ENCODE measurements at regions not wholly inside any gene's neighbourhood (a gene's known extent, or its start where the extent isn't known, plus 50 kb on each side); places are given as distances from the start of the nearest gene placed in this dataset.

- no peak for DNase-seq
Observed at GRCh38 chr18:66825347-66825746, 221.5 kb upstream of the CDH19 start.

- no peak for DNase-seq
Observed at GRCh38 chr18:66819235-66819634, 215.3 kb upstream of the CDH19 start.

DNA sequence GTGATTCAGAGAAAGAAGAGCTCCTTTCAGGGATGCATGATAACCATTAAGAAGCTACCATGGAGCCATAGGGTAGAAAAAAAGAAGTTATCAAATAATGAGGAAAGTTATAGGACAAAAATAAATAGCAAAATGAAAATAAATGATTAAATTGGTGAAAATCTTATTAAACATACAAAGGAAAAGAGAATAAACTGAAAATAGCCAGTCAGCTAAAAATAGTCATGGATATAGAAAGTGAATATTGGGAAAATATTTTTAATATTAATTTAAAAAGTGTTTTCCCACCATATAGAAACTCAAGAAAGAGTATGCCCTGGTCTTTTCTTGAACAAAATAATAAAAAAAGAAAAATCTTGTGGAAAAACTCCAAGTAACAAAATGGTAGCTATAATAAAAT lies 209.2 kb upstream of the CDH19 start:
- DNase-seq, result no peak

GRCh38 chr18:66795051-66795450 lies 191.2 kb upstream of the CDH19 start:
- no peak for DNase-seq

DNA sequence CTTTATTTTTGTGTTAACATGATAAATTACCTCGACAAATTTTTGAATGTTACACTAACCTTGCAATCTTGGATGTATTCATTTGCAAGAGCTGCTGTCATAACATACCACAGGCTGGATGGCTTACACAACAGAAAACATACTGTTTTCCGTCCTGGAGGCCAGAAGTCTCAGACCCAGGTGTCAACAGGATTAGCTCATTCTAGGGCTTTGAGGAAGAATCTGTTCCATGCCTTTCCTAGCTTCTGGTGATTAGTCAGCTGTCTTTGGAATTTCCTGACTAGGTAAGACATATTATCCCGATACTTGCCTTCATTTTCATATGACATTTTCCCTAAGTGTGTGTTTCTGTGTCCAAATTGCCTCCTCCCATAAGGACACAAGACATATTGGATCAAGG lies 188.6 kb upstream of the CDH19 start:
- DNase-seq, result no peak

DNA sequence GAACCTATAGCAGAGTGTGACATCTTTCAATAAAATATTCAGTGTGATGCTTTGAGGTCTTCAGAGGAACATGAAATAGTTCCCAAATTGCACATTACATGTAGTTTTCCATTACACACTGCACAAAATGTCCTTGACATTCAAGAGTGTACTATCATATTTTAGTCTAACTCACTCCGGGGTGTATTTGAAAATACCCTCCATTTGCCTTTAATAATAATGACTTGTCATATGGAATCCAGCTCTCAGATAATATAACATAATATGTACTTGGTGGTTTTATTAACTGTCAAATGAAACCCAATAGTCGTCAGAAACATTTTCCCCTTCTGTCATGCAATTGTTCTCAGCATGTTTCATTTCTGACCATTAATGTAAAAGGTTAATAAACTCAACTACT lies 176.7 kb upstream of the CDH19 start:
- DNase-seq, result no peak

- no peak for DNase-seq
Observed at GRCh38 chr18:66778048-66778447, 174.2 kb upstream of the CDH19 start.

- DNase-seq, result no peak
Observed at GRCh38 chr18:66769375-66769774, 165.5 kb upstream of the CDH19 start.

DNA sequence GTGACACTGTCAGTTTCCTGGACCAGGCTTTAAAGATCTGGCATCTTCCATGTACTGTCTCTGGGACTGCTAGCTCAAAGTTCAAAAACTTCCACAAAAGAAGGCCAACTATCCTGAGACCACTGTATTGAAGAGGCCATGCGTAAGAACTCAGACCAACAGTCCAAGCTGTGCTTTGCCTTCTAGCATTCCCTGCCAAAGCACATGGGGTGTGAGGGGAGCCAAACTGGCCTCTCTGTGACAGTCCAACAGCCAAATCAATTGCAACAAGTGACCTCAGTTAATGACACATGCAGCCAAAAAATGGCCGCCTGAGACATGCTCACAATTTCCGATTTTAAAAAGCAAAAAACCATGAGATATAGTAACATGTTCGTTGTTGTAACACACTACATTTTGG lies 160.3 kb upstream of the CDH19 start:
- no peak for DNase-seq

DNA sequence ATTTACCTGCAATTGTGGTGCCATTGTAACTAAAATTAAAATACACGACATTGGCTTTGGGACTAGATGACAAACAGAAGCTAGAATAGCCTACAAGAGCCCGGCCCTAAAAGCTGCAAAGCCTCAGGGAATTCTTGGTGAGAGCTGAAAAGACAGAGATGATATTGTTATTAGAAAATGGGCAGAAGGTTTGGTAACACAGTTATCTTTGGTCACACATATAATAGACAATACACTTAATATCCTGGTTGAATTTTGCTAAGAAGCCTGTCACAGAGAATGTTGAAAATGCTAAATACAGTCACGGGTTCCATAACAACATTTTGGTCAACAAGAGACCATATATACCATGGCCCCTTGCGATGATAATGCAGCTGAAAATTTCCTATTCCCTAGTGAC lies 157.3 kb upstream of the CDH19 start:
- DNase-seq, result no peak

GRCh38 chr18:66760559-66760958 lies 156.7 kb upstream of the CDH19 start:
- no peak for DNase-seq

DNA sequence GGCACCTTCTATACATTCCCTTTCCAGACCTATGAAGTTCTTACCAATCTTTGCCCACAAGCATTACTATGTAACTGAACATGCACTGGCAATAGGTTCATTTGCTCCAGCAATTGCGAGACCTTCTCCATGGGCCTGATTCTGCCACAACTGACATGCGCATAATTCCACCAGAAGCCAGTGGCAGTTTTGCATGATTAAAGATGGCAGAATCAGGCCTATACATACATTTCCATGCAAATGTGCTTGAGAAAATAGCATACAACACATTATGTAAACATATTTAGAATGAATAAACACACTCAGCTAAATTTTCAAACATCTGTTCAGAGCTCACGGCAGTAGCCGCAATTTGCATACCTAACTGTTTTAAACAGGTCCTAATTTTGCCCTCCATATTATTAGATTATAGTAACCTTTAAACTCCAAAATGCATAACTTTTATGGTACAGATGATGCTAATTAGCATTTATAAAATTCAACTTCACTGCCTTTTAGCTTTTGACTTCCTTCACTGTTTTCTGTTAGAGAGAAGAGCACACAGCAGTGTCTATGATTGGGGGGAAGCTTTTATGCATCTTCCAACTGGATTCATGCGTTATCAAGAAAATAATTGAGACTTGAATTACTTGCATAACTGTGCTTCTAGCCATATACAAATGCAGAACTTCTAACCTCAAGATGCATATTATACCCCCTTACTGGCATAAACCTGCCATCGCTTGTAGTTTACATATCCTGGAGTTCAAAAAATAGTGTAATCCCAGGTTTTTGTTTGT lies 155.3 kb upstream of the CDH19 start:
- DNase-seq, result no peak

- DNase-seq, result no peak
Observed at GRCh38 chr18:66757946-66758345, 154.1 kb upstream of the CDH19 start.

GRCh38 chr18:66754335-66754734 lies 150.4 kb upstream of the CDH19 start:
- no peak for DNase-seq

DNA sequence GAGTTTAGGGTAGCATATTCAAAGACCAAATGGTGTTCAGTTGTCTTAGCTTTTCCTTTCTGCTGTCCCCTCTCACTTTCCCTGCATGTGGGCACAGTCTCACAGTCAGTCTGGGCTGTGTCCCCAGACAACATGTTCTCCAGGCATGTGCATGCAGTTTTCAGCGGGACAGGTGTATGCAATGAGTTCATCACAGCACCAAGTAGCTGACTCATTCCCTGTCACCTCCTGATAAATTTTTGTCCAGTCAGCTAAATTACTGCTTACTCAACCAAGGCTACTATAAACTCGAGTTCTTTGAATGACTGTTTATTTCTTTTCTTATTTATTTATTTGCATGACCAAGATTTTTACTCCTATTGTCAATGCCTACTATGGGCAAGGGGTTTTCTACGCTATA lies 148.8 kb upstream of the CDH19 start:
- no peak for DNase-seq

GRCh38 chr18:66749481-66750035 lies 145.7 kb upstream of the CDH19 start:
- DNase-seq, result no peak

- no peak for DNase-seq
Observed at GRCh38 chr18:66749030-66749429, 145.1 kb upstream of the CDH19 start.

DNA sequence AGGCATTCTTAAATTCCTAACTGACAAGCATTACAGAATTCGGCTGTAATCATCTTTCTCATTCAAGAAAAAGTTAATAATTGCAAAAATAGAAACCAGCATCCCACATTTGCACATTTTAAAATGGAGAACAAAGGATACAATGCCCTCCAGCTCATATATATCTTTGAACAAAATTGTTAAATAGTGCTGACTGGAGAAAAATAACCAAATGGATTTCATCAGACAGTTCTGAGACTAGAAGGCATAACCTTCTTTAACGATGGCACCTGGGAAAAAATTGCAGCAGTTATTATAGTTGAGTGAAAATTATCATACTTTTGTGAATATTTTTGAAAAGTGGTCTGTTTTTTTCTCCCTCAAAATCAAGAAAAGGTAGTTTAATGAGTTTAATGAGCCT lies 138.9 kb upstream of the CDH19 start:
- no peak for DNase-seq

GRCh38 chr18:66735933-66736332 lies 132.0 kb upstream of the CDH19 start:
- no peak for DNase-seq

GRCh38 chr18:66734451-66734850 lies 130.6 kb upstream of the CDH19 start:
- no peak for DNase-seq

GRCh38 chr18:66731890-66732289 lies 128.0 kb upstream of the CDH19 start:
- DNase-seq, result no peak

DNA sequence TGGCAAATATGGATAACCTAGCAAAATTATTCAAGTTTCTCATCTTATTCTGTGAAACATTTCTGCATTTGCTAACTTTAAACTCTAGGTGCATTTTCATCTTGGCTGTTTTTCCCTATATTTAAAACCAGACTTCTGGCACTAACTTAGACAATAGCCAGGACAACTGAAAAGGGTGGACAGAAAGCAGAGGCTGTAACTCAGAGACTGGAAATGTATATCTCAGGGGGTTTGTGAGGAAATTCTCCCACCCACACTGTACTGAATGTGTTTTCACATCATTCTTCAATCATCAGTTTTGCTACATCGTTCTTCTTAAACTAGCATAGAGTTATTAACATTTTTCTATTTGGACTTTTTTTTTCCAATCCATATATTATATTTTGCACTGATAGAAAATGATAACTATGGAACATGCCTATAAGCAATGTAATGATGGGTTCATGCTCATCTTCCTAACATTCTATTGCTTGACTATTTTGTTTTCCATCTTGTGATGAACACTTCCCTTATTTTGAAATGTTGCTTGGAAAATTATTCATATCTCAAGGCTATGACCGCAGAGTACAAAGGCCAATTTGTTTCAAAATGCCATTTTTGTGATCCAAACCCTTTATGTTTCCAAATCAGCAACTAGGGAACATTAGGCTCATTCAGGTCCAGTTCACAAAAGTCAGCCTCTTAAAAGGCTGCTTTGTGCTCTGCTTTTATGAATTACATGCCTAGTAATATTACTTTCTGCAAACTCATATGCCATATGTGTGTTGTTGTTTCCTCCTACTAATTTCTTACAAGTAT lies 125.8 kb upstream of the CDH19 start:
- DNase-seq, result no peak

GRCh38 chr18:66728951-66729350 lies 125.1 kb upstream of the CDH19 start:
- no peak for DNase-seq

DNA sequence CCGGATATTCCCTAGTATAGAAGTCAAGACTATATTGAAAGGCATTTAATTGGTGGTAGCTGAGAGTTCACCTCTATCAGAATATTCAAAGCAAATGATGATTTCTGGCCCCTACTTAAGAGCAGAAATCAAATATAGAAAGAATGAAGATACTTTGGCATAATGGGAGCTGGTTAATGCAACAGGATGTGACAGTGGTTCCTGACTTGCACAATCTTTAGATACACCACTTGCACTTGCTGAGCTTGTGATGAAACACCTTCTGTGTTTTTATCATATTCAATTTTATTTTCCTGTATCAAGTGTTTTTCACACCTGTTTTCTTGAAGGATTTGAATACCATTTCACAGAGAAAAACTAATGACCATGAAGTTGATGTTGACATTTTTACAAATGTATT lies 124.1 kb upstream of the CDH19 start:
- peak; percentile 50 for DNase-seq

Data from GF-D8 (cell line).